ENCODE measurements at regions not wholly inside any gene's neighbourhood (a gene's known extent, or its start where the extent isn't known, plus 50 kb on each side); places are given as distances from the start of the nearest gene placed in this dataset.

- Mint-ChIP-seq H3K36me3 (ENCODE audit: insufficient read depth, unreplicated experiment) (no peaks in the 10 kb centered on the region), H3K4me3 (ENCODE audit: unreplicated experiment) (no peak overlapping the region), H3K4me1 (ENCODE audit: insufficient read depth, unreplicated experiment) (peaks cover 25% of the 10 kb centered on the region), H3K27ac (ENCODE audit: low read depth, unreplicated experiment) (no peak overlapping the region), H3K9me3 (ENCODE audit: unreplicated experiment) (peaks cover 26% of the 10 kb centered on the region), H3K27me3 (ENCODE audit: insufficient read depth, unreplicated experiment) (no peaks in the 10 kb centered on the region)
- TF ChIP-seq CTCF (IDR thresholded peaks at IDR 0.05; ENCODE audit: unreplicated experiment): no peak
- intact Hi-C loops (cut with micrococcal nuclease): no loop called here
- POLR2A ChIA-PET: interaction anchor here (0.6 kb wide), 1 partner anchor 129 kb away, joined by 4 read pairs; no protein-coding TSS in a partner anchor
- CTCF ChIA-PET: no interaction called here
- no peak for DNase-seq (ENCODE audit: unreplicated experiment)
- no TSS peak for BruUV-seq (replicated peaks)
These were observed 259.1 kb downstream of the LY86 start for GRCh38 chr6:6847591-6847990.

- H3K36me3 Mint-ChIP-seq (ENCODE audit: insufficient read depth, unreplicated experiment): no peaks in the 10 kb centered on the region
- TF ChIP-seq CTCF (IDR thresholded peaks at IDR 0.05; ENCODE audit: unreplicated experiment): no peak
- H3K27me3 Mint-ChIP-seq (ENCODE audit: insufficient read depth, unreplicated experiment): no peaks in the 10 kb centered on the region
- ChIA-PET POLR2A (interaction anchor here (0.6 to 2.3 kb wide), 9 partner anchors 8 to 739 kb away, joined by 3 to 17 read pairs (median 3); partner anchors contain the start of gene SNRNP48), CTCF (interaction anchor here (0.5 to 1.9 kb wide), 7 partner anchors 22 to 309 kb away, joined by 3 to 7 read pairs (median 4); no protein-coding TSS in a partner anchor)
- intact Hi-C loops (cut with micrococcal nuclease): no loop called here
- peaks cover 17% of the 10 kb centered on the region for H3K4me1 Mint-ChIP-seq (ENCODE audit: insufficient read depth, unreplicated experiment)
- no TSS peak for BruUV-seq (replicated peaks)
- peaks cover 16% of the 10 kb centered on the region for H3K9me3 Mint-ChIP-seq (ENCODE audit: unreplicated experiment)
- peak overlapping the region; percentile 20 for H3K4me3 Mint-ChIP-seq (ENCODE audit: unreplicated experiment)
- DNase-seq (ENCODE audit: unreplicated experiment): peak; percentile 95
- H3K27ac Mint-ChIP-seq (ENCODE audit: low read depth, unreplicated experiment): peak overlapping the region; percentile 83
These were observed 256.5 kb upstream of the RREB1 start for GRCh38 chr6:6851059-6851948.

- H3K4me1 Mint-ChIP-seq (ENCODE audit: insufficient read depth, unreplicated experiment): peaks cover 23% of the 10 kb centered on the region
- intact Hi-C loops (cut with micrococcal nuclease): no loop called here
- ChIA-PET CTCF (interaction anchor here (0.7 to 1.0 kb wide), 3 partner anchors 48 to 173 kb away, joined by 3 to 4 read pairs (median 3); no protein-coding TSS in a partner anchor), POLR2A (interaction anchor here (1.2 to 2.3 kb wide), 3 partner anchors 26 to 102 kb away, joined by 3 to 17 read pairs (median 6); no protein-coding TSS in a partner anchor)
- no peak for TF ChIP-seq CTCF (IDR thresholded peaks at IDR 0.05; ENCODE audit: unreplicated experiment)
- H3K36me3 Mint-ChIP-seq (ENCODE audit: insufficient read depth, unreplicated experiment): peaks cover 5% of the 10 kb centered on the region
- H3K4me3 Mint-ChIP-seq (ENCODE audit: unreplicated experiment): no peak overlapping the region
- BruUV-seq (replicated peaks): no TSS peak
- H3K27me3 Mint-ChIP-seq (ENCODE audit: insufficient read depth, unreplicated experiment): no peaks in the 10 kb centered on the region
- no peak overlapping the region for H3K27ac Mint-ChIP-seq (ENCODE audit: low read depth, unreplicated experiment)
- DNase-seq (ENCODE audit: unreplicated experiment): no peak
- peaks cover 13% of the 10 kb centered on the region for H3K9me3 Mint-ChIP-seq (ENCODE audit: unreplicated experiment)
These were observed 255.9 kb upstream of the RREB1 start for GRCh38 chr6:6851949-6852261.

Data from MCF 10A (cell line).